ENCODE measurements at regions not wholly inside any gene's neighbourhood (a gene's known extent, or its start where the extent isn't known, plus 50 kb on each side); places are given as distances from the start of the nearest gene placed in this dataset.
"Not testable (repeated sequence)": the region's sequence is repeated elsewhere in the genome, so short reads cannot be mapped to it uniquely, and the experiment has no call there.

GRCh38 chr2:83320053-83320452, 1139.0 kb downstream of the SUCLG1 start:
- intact Hi-C loops (cut with micrococcal nuclease): no loop called here

DNA sequence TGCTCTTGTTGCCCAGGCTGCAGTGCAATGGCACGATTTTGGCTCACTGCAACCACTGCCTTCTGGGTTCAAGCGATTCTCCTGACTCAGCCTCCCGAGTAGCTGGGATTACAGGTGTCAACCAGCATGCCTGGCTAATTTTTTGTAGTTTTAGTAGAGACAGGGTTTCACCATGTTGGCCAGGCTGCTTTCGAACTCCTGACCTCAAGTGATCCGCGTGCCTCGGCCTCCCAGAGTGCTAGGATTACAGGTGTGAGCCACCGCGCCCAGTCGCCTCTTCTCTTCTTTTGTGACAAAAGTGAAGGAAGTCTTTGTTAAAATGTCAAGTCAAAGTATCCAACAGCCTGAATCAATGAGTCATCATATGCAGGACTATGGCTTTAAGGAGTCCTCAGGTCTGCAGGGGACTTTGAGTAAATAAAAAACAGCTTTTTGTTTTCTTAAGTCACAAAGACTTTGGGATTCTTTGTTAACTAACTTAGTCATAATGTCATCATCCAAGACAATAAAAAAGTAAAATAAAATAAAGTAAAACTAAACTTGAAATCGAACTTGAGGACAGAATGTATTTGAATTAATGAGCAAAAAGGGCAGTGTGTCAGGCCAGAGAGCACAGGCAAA, 1153.2 kb downstream of the SUCLG1 start:
- intact Hi-C loops (cut with micrococcal nuclease): no loop called here

DNA sequence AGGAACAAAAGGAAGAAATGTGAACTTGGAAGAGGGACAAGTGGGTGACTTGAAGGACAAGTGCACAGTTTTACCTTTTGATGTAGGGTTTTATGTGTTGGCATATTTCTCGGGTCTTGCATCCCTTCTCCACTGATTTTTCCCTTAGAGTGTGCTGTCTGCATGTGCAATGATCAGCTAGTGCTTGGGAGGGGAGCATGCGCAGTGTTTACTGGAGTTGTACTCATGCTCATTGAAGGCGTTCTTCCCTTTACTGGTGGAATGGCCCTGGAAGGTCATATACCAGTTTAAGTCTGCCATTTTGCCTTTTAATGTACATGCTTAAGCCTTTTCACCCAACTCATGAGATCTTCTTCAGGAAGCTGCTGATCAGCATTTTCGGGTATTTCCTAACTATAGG, 1168.0 kb downstream of the SUCLG1 start:
- intact Hi-C loops (cut with micrococcal nuclease): no loop called here

DNA sequence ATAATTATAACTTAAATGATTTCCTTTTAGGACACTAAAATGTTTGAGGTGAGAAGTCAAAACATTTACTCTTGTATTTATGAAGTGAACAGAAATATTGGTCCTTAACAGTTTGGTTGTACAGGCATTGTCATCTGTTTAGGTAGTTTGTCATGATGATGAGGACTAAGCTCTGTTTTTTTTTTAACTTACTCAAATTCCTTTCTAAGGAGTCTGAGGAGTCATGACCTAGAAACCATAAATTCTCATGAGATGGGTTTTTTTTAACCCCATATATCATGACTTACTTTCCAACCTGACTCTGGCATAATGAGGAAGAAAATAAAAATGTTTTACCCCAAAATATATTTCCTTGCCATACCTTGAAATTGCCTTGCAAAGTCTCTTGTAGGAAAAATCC, 1176.2 kb downstream of the SUCLG1 start:
- intact Hi-C loops (cut with micrococcal nuclease): no loop called here

DNA sequence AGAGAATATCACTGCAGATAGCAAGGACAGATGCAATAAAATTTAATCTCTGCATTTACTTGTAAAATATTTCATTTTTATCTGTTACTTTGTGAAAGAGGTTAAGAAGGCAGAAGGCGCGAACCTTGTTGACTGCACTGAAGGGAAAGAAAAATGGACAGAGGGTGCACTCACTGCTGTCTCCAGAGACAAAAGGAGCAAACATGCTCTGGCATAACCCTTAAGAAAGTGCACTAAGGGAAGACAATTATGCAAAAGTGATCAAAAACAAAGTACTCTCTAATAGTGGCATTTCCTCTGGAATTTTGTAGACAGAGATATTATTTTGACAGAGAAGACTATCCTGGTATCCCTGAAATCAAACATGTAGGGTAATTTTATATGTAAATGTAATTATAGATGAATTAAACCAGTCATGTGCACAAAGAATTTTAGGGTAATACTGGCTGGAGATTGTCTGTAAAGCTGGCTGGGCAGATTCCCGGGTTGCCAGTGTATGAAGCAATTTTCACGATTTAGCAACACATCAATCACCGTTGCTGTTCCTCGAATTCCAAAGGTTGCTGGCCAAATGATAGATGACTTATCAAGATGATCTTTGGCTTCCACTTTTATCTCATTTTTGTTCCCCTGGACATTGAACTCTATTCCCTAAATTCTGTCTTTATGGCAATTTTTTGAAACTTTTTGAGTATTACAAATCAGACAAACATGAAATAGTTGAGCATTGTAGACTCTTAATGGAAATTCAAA, 1176.9 kb downstream of the SUCLG1 start:
- intact Hi-C loops (cut with micrococcal nuclease): no loop called here

- intact Hi-C loops (cut with micrococcal nuclease): no loop called here
These were observed 1178.7 kb downstream of the SUCLG1 start for GRCh38 chr2:83280391-83280790.

GRCh38 chr2:83273322-83273721, 1185.8 kb downstream of the SUCLG1 start:
- intact Hi-C loops (cut with micrococcal nuclease): no loop called here

- intact Hi-C loops (cut with micrococcal nuclease): no loop called here
These were observed 1197.4 kb downstream of the SUCLG1 start for GRCh38 chr2:83261591-83262136.

- intact Hi-C loops (cut with micrococcal nuclease): no loop called here
These were observed 1205.2 kb downstream of the SUCLG1 start for GRCh38 chr2:83253848-83254247.

DNA sequence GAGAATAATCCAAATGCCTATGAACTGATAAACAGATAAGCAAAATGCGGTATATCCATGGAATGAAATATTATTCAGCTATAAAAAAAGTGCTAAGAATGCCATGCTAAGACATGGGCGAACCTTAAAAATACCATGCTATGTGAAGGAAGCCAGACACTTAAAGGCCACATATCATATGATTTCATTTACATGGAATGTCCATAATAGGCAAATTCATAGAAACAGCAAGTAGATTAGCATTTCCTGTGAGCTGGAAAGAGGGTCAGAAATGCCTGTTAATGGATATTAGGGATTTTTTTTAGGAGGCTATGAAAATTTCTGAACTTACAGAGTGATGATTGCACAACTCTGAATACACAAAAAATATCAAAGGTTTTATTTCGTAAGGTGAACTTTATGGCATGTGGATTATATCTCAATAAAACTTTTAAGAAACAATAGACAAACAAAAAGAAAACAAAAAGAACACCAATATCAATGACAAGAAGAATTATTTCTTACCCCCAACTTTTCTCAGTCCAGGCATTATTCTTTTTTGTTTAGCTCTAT, 1207.7 kb downstream of the SUCLG1 start:
- intact Hi-C loops (cut with micrococcal nuclease): no loop called here

DNA sequence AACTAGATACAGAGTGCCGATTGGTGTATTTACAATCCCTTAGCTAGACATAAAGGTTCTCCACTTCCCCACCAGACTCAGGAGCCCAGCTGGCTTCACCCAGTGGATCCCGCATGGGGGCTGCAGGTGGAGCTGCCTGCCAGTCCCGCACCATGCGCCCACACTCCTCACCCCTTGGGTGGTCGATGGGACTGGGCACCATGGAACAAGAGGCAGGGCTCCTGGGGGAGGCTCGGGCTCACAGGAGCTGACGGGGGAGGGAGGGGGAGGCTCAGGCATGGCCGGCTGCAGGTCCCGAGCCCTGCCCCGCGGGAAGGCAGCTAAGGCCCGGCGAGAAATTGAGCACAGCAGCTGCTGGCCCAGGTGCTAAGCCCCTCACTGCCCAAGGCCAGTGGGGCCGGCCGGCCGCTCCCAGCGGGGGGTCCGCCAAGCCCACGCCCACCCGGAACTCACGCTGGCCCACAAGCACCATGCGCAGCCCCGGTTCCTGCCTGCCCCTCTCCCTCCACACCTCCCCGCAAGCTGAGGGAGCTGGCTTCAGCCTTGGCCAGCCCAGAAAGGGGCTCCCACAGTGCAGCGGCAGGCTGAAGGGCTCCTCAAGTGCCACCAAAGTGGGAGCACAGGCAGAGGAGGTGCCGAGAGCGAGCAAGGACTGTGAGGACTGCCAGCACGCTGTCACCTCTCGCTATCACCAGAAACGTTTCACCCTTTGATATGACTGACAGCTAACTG, 1213.1 kb downstream of the SUCLG1 start:
- intact Hi-C loops (cut with micrococcal nuclease): not testable (repeated sequence)

GRCh38 chr2:83240611-83241010, 1218.5 kb downstream of the SUCLG1 start:
- intact Hi-C loops (cut with micrococcal nuclease): no loop called here

GRCh38 chr2:83238111-83238510, 1221.0 kb downstream of the SUCLG1 start:
- intact Hi-C loops (cut with micrococcal nuclease): no loop called here

- intact Hi-C loops (cut with micrococcal nuclease): no loop called here
These were observed 1224.8 kb downstream of the SUCLG1 start for GRCh38 chr2:83234246-83234645.

DNA sequence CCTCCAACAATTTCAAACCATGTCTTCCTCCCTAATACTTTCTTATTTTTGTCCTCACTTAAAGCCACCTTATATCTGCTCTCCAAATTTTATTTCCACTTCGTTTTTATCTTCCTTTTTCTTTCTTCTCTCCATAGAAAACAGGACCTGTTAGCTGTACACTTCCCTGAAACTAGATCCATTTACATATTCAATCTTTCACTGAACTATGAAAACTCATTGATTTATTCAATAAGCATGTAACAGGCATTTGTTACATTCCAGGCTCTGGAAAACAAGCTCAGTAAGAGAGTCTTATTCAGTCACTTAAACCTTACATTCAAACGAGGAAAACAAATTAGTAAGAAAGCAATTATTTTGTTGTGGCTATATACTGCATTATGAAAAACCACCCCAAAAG, 1225.3 kb downstream of the SUCLG1 start:
- intact Hi-C loops (cut with micrococcal nuclease): no loop called here

DNA sequence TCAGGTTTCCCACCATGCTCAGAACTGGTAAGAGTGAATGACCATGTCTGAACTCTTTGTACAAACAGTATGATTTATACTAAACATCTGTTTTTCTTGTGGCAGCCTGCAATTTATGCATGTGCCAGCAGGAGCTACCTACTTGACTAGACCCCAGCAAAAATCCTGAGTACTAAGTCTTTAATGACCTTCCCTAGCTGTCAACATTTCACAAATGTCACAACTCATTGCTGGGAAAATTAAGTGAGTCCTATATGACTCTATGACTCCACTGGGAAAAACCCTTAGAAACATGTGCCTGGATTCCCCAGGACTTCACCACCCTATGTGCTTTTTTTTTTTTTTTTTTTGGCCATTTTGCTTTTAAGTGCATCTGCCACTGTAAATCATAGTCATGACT, 1225.8 kb downstream of the SUCLG1 start:
- intact Hi-C loops (cut with micrococcal nuclease): no loop called here

- intact Hi-C loops (cut with micrococcal nuclease): no loop called here
These were observed 1229.6 kb downstream of the SUCLG1 start for GRCh38 chr2:83229443-83229842.

DNA sequence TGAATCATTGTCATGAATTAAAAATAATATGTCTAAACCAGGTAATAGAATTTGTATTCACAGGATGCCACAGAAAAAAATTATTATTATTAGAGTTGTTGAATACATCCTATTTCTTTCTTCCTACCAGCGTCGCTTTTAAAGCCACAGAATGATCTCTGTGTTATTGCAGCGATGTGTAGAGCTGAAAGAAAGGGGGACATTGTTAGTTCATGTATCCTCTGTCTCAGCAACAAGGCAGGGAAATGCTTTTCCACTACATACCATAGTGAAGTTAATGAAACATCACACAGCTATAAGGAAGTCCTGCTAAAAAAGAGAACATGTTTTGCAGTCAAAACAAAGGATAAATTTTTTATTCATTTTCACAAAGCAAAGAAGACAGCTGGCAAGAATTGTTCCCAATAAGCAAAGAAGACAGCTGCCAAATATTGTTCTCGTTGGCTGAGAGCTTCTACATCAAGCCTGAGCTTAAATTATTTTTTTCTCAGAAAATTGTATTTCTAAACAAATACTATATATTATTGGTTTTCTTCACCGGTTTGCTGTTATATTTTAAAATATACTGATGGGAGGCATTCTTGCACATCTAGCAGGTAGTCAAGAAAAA, 1234.4 kb downstream of the SUCLG1 start:
- intact Hi-C loops (cut with micrococcal nuclease): no loop called here

DNA sequence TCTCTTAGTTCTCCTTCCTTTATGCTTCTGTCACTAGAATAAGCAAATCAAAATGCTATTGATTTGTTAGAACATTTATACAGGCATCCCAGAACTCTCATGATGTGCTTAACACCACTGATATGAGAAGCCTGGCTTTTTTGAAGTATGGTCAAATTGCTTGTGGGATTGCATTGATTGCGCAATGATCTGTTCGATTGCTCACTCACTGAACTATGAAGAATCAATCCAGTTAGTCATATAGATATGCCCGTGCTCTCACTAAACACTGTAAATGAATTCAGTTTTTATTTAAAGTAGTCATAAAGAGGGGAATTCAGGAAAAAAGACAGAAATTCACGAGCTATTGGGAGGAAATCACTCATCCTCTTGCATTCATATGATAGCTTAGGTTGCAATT, 1237.8 kb downstream of the SUCLG1 start:
- intact Hi-C loops (cut with micrococcal nuclease): no loop called here

- intact Hi-C loops (cut with micrococcal nuclease): no loop called here
These were observed 1241.2 kb downstream of the SUCLG1 start for GRCh38 chr2:83217854-83218253.

- intact Hi-C loops (cut with micrococcal nuclease): no loop called here
These were observed 1262.9 kb downstream of the SUCLG1 start for GRCh38 chr2:83196225-83196624.

DNA sequence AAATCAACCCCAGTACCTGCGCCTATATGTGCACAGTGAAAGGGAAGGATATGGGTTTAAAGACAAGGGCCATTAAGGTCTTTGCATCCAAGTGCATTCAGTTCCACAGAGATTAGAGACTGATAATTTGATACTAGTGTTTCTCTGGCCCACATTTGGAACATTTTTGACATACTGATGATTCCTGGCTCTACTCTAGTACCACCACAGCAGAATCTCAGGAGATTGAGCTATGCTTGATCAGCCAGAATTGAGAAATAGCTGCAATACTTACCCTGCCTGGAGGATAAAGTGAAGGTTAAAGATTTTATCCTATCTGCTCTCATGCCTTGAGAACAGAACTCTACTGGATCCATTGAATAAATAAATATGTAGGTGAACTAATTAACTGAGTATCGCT, 1267.8 kb downstream of the SUCLG1 start:
- intact Hi-C loops (cut with micrococcal nuclease): no loop called here
